Panc1 (cell line): ENCODE measurements at regions not wholly inside any gene's neighbourhood (a gene's known extent, or its start where the extent isn't known, plus 50 kb on each side); places are given as distances from the start of the nearest gene placed in this dataset.
"Not testable (repeated sequence)": the region's sequence is repeated elsewhere in the genome, so short reads cannot be mapped to it uniquely, and the experiment has no call there.

ENCODE experiments used
- ATAC-seq: fragments of 200-7000 bp; cut with Tn5 transposase; 2 replicates; pipeline ENCODE4 v1.9.1; 2020; ENCODE audit warnings: mild to moderate bottlenecking, moderate library complexity
- BruUV-seq: library from RNA; stranded (reverse); fragments of 400-500 nt; replicated peaks from 2 replicates; lab custom pipeline; 2021; lab: Mats Ljungman, UMichigan
- CTCF ChIA-PET: fragments of 300-600 bp; sonication (Branson Sonifier 250); formaldehyde crosslinking; loops from one replicate; lab custom pipeline; 2022; ENCODE audit warnings: antibody characterized with exemption; lab: Charles Lee
- POLR2A ChIA-PET: fragments of 300-600 bp; sonication (Branson Sonifier 250); formaldehyde crosslinking; loops from one replicate; lab custom pipeline; 2022; ENCODE audit warnings: antibody characterized with exemption; lab: Charles Lee
- DNase-seq: peaks from one replicate; pipeline ENCODE4 v3.0.0-alpha.2; 2010; ENCODE audit warnings: low read depth, low spot score
- H3K27ac ChIP-seq: 2 replicates; pipeline ENCODE4 v1.5.1; 2011; ENCODE audit warnings: mild to moderate bottlenecking, low read length, inconsistent platforms
- H3K27me3 ChIP-seq: fragments of 200-500 bp; sonication (Bioruptor generic); 2 replicates; pipeline ENCODE4 v1.6.0; 2014; ENCODE audit warnings: low read length, inconsistent platforms; ENCODE audit not compliant: control insufficient read depth, insufficient read depth
- H3K36me3 ChIP-seq: fragments of 200-500 bp; sonication (Bioruptor generic); 2 replicates; pipeline ENCODE4 v1.5.1; 2014; ENCODE audit warnings: inconsistent platforms, mild to moderate bottlenecking, low read length, moderate library complexity; ENCODE audit not compliant: control insufficient read depth, insufficient read depth
- H3K4me1 ChIP-seq: 2 replicates; pipeline ENCODE4 v1.5.1; 2011; ENCODE audit warnings: inconsistent platforms, mild to moderate bottlenecking, low read length, moderate library complexity; ENCODE audit not compliant: control insufficient read depth, insufficient read depth
- H3K4me3 ChIP-seq, 2 experiments: 2 replicates each; pipeline ENCODE4 v1.5.1; 2011 to 2012; ENCODE audit warnings: low read depth in 2 of 2, low read length in 2 of 2, mild to moderate bottlenecking in 2 of 2, inconsistent platforms in 1 of 2, moderate library complexity in 1 of 2
- H3K9me3 ChIP-seq: fragments of 200-500 bp; sonication (Bioruptor generic); 2 replicates; pipeline ENCODE4 v1.5.1; 2014; ENCODE audit warnings: low read depth, mild to moderate bottlenecking, inconsistent platforms, low read length, moderate library complexity; ENCODE audit not compliant: control insufficient read depth, insufficient read depth
- CTCF ChIP-seq: fragments of 450-650 bp; IDR thresholded peaks from 2 replicates; pipeline ENCODE4 v1.5.1; 2017; ENCODE audit warnings: mild to moderate bottlenecking
- POLR2AphosphoS5 ChIP-seq: IDR thresholded peaks from 2 replicates; pipeline ENCODE4 v1.6.1; 2012; ENCODE audit warnings: mild to moderate bottlenecking, low read depth, low read length, moderate library complexity
- REST ChIP-seq, 2 experiments: IDR thresholded peaks; 2 replicates each; pipeline ENCODE4 v1.6.1; 2011 to 2012; ENCODE audit warnings: low read depth in 2 of 2, control low read depth in 1 of 2, low read length in 1 of 2, mild to moderate bottlenecking in 1 of 2, moderate library complexity in 1 of 2; ENCODE audit not compliant: insufficient read depth in 1 of 2
- SIN3A ChIP-seq: IDR thresholded peaks from 2 replicates; pipeline ENCODE4 v1.6.1; 2012; ENCODE audit warnings: low read depth, mild to moderate bottlenecking, low read length, moderate library complexity, borderline replicate concordance; ENCODE audit not compliant: insufficient read depth
- TCF7L2 ChIP-seq: IDR thresholded peaks from 2 replicates; pipeline ENCODE4 v1.6.1; 2011; ENCODE audit warnings: mild to moderate bottlenecking, low read depth, low read length, inconsistent platforms
- in situ Hi-C: cut with HindIII; loops from 2 replicates; pipeline ENCODE4 v1.10.0; 2016; ENCODE audit warnings: low sequenced_read_pairs, low pct_unique_long_range_greater_than_20kb
- intact Hi-C: fragments of 100-400 bp; cut with micrococcal nuclease; formaldehyde crosslinking; loops from one replicate; pipeline ENCODE4 v1.10.0; 2022; ENCODE audit not compliant: unreplicated experiment

GRCh38 chr22:12595724-12596123, 2932.3 kb upstream of the OR11H1 start:
- CTCF ChIA-PET, H3K27me3 ChIP-seq, H3K4me3 ChIP-seq, H3K9me3 ChIP-seq, H3K36me3 ChIP-seq, intact Hi-C loops, ATAC-seq, in situ Hi-C loops, DNase-seq, BruUV-seq, H3K27ac ChIP-seq, H3K4me1 ChIP-seq, POLR2A ChIA-PET: not testable (repeated sequence)

GRCh38 chr22:12597778-12598177, 2930.2 kb upstream of the OR11H1 start:
- BruUV-seq, ATAC-seq, H3K27me3 ChIP-seq, H3K4me3 ChIP-seq, H3K4me1 ChIP-seq, POLR2A ChIA-PET, H3K36me3 ChIP-seq, CTCF ChIA-PET, in situ Hi-C loops, DNase-seq, H3K9me3 ChIP-seq, intact Hi-C loops, H3K27ac ChIP-seq: not testable (repeated sequence)

- CTCF ChIA-PET, H3K27me3 ChIP-seq, H3K36me3 ChIP-seq, H3K9me3 ChIP-seq, BruUV-seq, DNase-seq, POLR2A ChIA-PET, ATAC-seq, in situ Hi-C loops, H3K27ac ChIP-seq, intact Hi-C loops, H3K4me1 ChIP-seq: not testable (repeated sequence)
- H3K4me3 ChIP-seq = peak overlapping the region in 1 of 2 experiments; percentile 41; a peak in 1 of 4 replicates
These were observed 2926.5 kb upstream of the OR11H1 start for GRCh38 chr22:12601510-12601869.

- Histone ChIP-seq H3K4me1 (no peaks in the 10 kb centered on the region), H3K36me3 (no peaks in the 10 kb centered on the region), H3K9me3 (no peaks in the 10 kb centered on the region; the same call in 1 of the 2 replicates), H3K27ac (no peak overlapping the region), H3K4me3 (peak overlapping the region in 1 of 2 experiments; percentile 41; a peak in 1 of 4 replicates), H3K27me3 (no peaks in the 10 kb centered on the region)
- ChIA-PET CTCF (no interaction called here), POLR2A (no interaction called here)
- in situ Hi-C loops = no loop called here
- BruUV-seq = no TSS peak
- TF ChIP-seq POLR2AphosphoS5 = no peak
- no peak for TF ChIP-seq TCF7L2
- no peak for TF ChIP-seq CTCF
- no peak for TF ChIP-seq REST (IDR thresholded peaks at IDR 0.05; ENCODE audit: insufficient read depth in 1 of 2, low read depth in 2 of 2, low read length in 1 of 2)
- TF ChIP-seq SIN3A = no peak
- no peak for DNase-seq
- intact Hi-C loops = no loop called here
- no peak for ATAC-seq
These were observed 2925.9 kb upstream of the OR11H1 start for GRCh38 chr22:12601870-12602779.

GRCh38 chr22:12603399-12603798, 2924.6 kb upstream of the OR11H1 start:
- H3K27me3 ChIP-seq, DNase-seq, ATAC-seq, POLR2A ChIA-PET, CTCF ChIA-PET, H3K36me3 ChIP-seq, in situ Hi-C loops, intact Hi-C loops, H3K9me3 ChIP-seq, BruUV-seq, H3K4me1 ChIP-seq, H3K27ac ChIP-seq: not testable (repeated sequence)
- H3K4me3 ChIP-seq = peak overlapping the region in 1 of 2 experiments; percentile 41; a peak in 1 of 4 replicates
